Gastroesophageal sphincter (tissue), 3 donors: ENCODE measurements at regions not wholly inside any gene's neighbourhood (a gene's known extent, or its start where the extent isn't known, plus 50 kb on each side); places are given as distances from the start of the nearest gene placed in this dataset.

Experiments
- EP300 ChIP-seq: sonication (generic); formaldehyde crosslinking; IDR thresholded peaks from one replicate; pipeline ENCODE4 v1.6.1; 2017; ENCODE audit warnings: antibody characterized with exemption, mild to moderate bottlenecking
- TF ChIP-seq, protein P1 (sequence below), 4 experiments: fragments of 200-600 bp in 2 of 4; fragments of 450-650 bp in 2 of 4; sonication (generic) in 1 of 4; IDR thresholded peaks; one replicate each; pipeline ENCODE4 v1.5.1; 2017 to 2019; ENCODE audit warnings: antibody characterized with exemption in 4 of 4, mild to moderate bottlenecking in 2 of 4, moderate library complexity in 2 of 4

DNA sequence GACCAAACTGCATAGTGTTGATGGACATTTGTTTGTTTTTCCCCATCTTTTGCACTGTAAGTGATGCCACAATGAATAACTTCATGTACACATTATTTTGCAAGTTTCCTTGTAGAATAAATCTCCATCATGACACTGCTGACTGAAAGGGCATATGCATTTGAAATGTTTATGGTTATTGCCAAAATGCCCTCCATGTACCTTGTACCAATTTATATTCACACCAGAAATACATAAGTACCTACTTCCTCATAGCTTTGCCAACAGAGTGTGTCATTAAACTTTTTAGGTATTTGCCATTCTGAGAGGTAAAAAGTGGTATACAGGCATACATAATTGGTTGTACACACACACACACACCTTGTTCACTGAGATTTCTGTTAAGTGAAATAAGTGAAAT lies 361.0 kb upstream of the PCSK5 start:
- TF ChIP-seq, protein P1, sequence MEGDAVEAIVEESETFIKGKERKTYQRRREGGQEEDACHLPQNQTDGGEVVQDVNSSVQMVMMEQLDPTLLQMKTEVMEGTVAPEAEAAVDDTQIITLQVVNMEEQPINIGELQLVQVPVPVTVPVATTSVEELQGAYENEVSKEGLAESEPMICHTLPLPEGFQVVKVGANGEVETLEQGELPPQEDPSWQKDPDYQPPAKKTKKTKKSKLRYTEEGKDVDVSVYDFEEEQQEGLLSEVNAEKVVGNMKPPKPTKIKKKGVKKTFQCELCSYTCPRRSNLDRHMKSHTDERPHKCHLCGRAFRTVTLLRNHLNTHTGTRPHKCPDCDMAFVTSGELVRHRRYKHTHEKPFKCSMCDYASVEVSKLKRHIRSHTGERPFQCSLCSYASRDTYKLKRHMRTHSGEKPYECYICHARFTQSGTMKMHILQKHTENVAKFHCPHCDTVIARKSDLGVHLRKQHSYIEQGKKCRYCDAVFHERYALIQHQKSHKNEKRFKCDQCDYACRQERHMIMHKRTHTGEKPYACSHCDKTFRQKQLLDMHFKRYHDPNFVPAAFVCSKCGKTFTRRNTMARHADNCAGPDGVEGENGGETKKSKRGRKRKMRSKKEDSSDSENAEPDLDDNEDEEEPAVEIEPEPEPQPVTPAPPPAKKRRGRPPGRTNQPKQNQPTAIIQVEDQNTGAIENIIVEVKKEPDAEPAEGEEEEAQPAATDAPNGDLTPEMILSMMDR (IDR thresholded peaks at IDR 0.05), result no peak
- no peak for TF ChIP-seq EP300
